GM19463 (cell line): ENCODE measurements at regions not wholly inside any gene's neighbourhood (a gene's known extent, or its start where the extent isn't known, plus 50 kb on each side); places are given as distances from the start of the nearest gene placed in this dataset.
"Not testable (repeated sequence)": the region's sequence is repeated elsewhere in the genome, so short reads cannot be mapped to it uniquely, and the experiment has no call there.

ENCODE experiments used
- ATAC-seq: cut with Tn5 transposase; IDR thresholded peaks from one replicate; pipeline ENCODE4 v1.9.1; 2021; ENCODE audit warnings: mild to moderate bottlenecking, moderate library complexity; ENCODE audit not compliant: unreplicated experiment

DNA sequence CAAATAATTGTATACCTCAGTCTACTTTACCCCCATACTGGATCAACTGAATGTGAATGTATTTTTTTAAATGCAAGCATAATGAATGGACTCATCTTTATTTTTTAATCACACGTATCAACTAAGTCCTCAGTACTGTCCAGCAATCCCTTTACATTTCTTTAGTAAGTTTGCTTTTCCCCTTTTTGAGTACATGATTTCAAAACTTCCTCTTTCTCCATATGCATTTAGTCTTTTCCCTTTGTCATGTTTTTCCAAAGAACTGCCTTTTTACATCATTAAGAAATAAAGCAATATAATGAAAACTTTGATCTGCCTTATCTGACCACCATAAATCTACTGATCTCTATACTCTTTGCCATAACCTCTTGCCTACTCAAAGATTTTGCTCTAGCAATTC, 182.5 kb upstream of the AKR1E2 start:
- no peak for ATAC-seq

DNA sequence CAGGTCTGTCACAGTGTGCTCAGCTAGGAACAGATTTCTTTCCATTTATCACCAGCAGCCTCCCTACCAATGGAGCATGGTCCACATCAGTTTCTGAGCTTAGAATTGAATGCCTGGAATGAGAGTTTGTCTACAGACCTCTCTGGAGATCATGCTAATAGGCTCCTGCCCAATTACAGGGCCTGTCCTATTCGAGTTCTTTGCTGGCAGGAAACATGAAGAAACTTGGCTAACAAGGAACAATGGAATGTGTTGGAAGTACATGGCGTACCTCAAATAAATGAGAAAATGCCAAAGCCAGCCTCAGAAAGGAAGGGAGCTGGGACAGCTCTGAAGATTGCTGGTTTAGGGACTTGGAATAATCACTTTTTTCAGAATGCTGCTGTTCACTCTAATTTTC, 186.0 kb upstream of the AKR1E2 start:
- ATAC-seq = no peak

DNA sequence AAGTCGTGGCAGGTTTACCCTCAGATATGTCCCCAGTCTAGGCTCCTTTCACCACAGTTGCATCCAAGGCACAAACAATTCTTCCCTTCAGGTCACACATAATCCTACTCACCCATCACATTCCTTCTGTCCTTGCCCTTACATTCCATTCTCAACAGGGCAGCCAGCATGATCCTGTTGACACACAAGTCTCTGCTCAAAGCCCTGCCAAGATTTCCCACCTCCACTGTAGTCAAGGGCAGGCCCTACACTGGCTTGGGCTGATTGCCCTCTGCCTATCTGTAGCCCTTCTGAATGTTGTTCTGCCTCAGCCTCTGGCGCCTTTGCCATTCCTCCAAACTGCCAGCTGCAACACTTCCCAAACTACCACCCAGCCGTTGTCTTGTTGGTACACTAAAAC, 187.9 kb upstream of the AKR1E2 start:
- ATAC-seq = no peak

DNA sequence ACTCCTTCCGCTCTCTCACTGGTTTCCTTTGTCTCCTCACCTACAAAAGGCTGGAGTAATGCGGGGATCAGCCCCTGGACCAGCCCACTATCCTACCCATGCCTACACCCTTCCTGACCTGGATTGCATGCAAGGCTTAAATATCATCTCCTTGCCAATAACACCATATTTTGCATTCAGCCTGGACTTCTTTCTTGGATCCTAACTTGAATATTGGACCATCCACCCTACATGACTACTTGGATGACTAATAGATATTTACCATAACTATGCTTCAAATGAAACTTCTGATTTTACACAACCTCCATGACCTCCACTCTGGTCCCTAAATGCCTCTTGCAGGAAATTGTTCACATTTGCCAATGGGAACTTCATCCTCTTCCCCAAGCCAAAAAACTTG, 188.3 kb upstream of the AKR1E2 start:
- ATAC-seq = no peak

DNA sequence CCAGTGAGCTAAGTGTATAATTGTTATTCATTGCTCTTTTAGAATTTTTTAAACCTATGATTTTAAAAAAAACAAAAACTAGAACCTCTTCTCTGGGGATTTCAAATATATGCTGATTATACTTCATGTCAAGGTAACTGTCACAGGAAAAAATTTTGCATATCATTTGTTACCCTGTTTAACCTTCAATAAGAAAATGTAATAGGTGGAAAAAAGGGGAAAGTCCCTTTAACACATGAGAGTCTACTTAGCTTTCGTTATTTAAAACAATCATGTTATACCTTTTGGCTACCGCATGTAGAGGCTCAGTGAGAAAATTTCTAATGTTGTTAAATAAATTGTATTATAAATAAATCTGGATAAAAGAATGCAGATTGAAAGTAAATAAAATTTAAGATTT, 190.1 kb upstream of the AKR1E2 start:
- no peak for ATAC-seq

DNA sequence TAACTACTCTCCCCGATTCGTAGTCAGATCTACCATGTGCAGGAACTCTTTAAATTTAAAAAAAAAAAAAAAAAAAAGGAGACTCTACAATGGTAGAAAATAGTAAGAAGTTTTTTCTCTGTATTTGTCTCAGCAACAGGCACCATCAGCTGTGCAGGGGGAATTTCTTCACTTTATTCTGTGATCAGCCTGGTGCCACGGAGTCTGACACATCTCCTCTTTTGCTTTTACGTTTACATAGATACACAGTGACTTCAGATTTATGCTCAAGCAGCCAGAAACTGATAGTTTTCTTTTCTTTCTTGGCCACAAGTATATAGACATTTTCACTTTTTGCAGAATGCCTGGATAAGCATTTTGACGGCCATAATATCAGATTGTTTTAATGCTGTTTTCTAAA, 190.6 kb upstream of the AKR1E2 start:
- no peak for ATAC-seq

- no peak for ATAC-seq
Observed at GRCh38 chr10:4633776-4634175, 192.2 kb upstream of the AKR1E2 start.

GRCh38 chr10:4633186-4633585, 192.8 kb upstream of the AKR1E2 start:
- ATAC-seq = no peak

GRCh38 chr10:4632757-4633156, 193.2 kb upstream of the AKR1E2 start:
- no peak for ATAC-seq

DNA sequence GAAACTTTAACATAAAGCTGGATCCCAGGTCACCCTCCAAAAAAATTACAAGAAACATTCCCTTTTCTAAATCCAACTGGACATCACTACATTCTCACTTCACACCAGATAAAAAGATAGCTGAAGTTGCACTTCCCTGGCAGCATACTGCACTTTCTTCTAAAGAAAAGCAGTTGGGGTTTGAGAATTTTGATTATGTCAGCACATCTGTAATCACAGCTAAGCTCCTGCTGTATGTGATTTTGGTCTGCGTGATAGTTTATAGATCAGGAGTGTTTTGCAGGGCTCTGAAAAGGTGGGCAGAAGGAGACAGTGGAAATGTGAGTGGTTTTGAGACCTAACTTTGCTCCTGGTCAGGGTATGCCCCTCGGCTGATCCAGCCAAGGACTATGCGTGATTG, 199.1 kb upstream of the AKR1E2 start:
- ATAC-seq = no peak

- ATAC-seq = no peak
Observed at GRCh38 chr10:4623757-4624420, 202.1 kb upstream of the AKR1E2 start.

GRCh38 chr10:4623200-4623599, 202.8 kb upstream of the AKR1E2 start:
- peak; percentile 67 for ATAC-seq

DNA sequence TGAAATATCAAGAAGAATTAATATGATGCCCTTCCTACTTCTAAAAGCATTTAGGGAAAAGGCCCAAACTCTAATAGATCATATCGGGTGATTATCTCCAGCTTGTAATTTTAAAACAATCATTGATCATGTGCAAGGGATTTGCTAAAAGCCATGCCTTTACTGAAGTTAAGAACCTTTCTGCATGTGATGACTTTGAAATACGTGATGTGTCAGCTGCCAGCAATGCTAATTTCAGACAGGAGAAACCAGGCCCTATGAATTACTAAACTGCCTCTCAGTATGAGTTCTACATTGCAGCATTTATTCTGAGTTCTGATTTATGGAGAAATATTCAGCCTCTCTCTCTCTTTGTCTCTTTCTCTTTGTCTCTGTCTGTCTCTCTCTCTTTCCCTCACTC, 203.6 kb upstream of the AKR1E2 start:
- no peak for ATAC-seq

- ATAC-seq = no peak
Observed at GRCh38 chr10:4617589-4617988, 208.4 kb upstream of the AKR1E2 start.

GRCh38 chr10:4615042-4615441, 211.0 kb upstream of the AKR1E2 start:
- no peak for ATAC-seq

DNA sequence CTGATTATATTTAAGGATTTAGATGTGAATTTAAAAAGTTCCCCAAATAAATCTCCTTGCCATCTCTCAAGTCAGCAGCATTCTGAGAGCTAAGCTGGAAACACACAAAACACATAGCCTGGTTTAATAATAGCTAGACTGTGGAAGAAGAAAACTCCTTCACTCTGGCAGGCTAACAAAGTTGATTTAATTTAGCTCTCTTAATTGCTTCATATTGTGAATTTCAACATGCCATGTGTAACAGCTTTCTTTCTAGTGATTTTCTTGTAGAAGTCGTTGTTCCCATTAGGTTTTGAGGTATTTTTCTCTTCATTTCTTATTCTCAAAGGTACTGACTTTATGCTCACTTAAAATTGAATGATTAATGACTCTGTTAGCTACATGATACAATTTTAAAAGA, 216.8 kb upstream of the AKR1E2 start:
- ATAC-seq = no peak

DNA sequence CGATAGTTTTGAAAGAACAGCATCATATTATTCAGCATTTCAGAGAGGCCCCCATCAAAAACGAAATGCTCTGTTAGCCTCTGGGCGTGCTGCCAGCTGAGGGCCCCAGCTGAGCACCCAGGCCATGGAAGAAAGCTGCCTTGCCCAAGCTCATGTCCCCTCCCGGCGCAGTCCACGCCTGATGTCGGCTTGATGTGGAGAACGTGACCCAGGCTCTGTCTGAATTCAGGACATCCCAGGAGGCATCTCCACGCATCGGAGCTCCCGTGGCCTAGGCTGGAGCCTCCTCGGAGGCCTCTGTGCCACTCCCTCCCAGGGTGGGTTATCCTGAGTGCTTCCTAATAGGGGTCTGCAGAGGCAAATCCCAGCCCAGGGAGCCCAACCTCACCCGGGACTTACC, 218.3 kb upstream of the AKR1E2 start:
- no peak for ATAC-seq

DNA sequence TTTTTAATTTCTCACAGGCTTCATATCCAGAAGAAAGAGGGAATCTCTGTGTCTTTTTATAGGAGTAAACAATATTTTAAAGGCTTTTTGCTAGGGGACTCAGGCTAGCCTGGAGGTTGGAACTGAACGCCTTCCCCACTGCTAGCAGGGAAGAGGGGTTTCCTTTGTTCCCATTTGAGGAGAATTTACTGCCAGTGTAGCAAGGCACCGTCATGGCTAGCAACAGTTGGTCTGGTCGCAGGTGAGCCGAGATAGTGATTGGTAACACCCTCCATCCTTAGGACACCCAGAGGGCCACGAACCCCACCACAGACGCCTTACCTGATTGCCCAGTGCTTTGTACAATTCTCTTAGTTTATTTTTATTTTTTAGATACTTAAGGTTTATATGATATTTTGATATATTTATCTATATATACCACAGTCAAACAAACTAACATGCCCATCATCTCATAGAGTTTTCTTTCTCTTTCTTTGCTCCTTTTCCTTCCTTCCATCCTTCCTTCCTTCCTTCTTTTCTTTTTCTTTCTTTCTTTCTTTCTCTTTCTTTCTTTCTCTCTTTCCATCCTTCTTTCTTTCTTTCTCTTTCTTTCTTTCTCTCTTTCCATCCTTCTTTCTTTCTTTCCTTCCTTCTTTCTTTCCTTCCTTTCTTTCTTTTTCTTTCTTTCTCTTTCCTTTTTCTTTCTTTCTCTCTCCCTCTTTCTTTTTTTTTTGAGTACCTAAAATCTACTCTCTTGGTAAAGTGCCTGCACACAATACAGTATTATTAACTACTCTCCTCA, 219.0 kb upstream of the AKR1E2 start:
- no peak for ATAC-seq

GRCh38 chr10:4602764-4603491, 223.1 kb upstream of the AKR1E2 start:
- ATAC-seq = no peak

DNA sequence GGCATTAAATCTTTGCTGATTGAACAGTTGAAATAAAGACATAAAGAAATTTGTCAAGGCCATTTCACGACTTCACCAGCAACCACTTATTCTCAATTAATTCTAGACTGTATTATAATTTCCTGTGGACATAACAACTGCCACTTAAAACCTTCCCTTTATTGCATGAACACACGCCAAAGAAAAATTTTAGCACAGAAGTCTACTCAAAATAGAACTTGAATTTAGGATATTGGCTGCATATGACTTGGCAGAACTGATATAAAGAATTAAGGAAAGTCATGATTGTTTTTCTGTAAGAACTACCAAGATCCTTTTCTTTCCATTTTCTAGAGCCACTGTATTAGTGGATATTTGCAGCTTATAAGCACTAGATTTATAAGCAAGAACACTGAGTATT, 226.5 kb upstream of the AKR1E2 start:
- no peak for ATAC-seq

GRCh38 chr10:4597898-4598297, 228.1 kb upstream of the AKR1E2 start:
- not testable (repeated sequence) for ATAC-seq

DNA sequence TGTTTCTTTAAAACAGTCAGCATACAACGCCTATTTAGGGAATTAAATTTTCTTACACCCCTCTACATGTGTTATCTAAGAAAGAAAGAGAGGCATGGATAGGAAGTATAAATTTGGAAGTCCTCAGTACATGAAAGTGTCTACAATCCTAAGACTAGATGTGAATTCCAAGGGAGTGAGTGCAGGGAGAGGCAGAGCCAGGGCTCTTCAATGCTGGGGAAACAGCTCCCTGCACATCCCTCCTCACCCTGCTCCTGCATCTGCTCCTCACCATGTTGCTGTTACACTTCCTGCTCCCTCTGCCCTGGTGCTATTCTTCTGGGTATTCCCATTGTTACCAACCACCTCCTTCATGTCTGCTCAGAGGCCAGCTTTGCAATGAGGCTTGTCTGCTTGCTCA, 229.1 kb upstream of the AKR1E2 start:
- ATAC-seq = no peak
